Natural killer cell (primary cell): ENCODE measurements at regions not wholly inside any gene's neighbourhood (a gene's known extent, or its start where the extent isn't known, plus 50 kb on each side); places are given as distances from the start of the nearest gene placed in this dataset.

Source experiments
- ATAC-seq, 3 donors: fragments of 150-1000 bp in 2 of 3; fragments of 200-7000 bp in 1 of 3; cut with Tn5 transposase; 1 replicate in 1 of 3; 2 replicates in 2 of 3; pipeline ENCODE4 v1.10.0; 2021; ENCODE audit warnings: mild to moderate bottlenecking in 2 of 3, moderate library complexity in 2 of 3
- DNase-seq, 2 donors: peaks; one replicate each; pipeline versions ENCODE4 v3.0.0 to v3.0.0-alpha.2; 2013 to 2021; ENCODE audit warnings: mixed read lengths in 1 of 2
- H3K27ac ChIP-seq: one replicate; pipeline ENCODE4 v1.5.1; 2013; ENCODE audit warnings: mild to moderate bottlenecking, low read length
- H3K27me3 ChIP-seq: one replicate; pipeline ENCODE4 v1.6.1; 2013; ENCODE audit warnings: low read length; ENCODE audit not compliant: control insufficient read depth, insufficient read depth
- H3K36me3 ChIP-seq: one replicate; pipeline ENCODE4 v1.6.1; 2013; ENCODE audit warnings: low read length; ENCODE audit not compliant: control insufficient read depth, insufficient read depth
- H3K4me1 ChIP-seq: one replicate; pipeline ENCODE4 v1.6.1; 2013; ENCODE audit warnings: low read length; ENCODE audit not compliant: control insufficient read depth, insufficient read depth
- H3K4me3 ChIP-seq: one replicate; pipeline ENCODE4 v1.5.1; 2013; ENCODE audit warnings: low read length
- H3K9me3 ChIP-seq: one replicate; pipeline ENCODE4 v1.6.1; 2013; ENCODE audit warnings: low read length; ENCODE audit not compliant: control insufficient read depth, insufficient read depth
- H3K27ac Mint-ChIP-seq, 2 donors: one replicate each; pipeline ENCODE4 v1.8.0; 2022; ENCODE audit warnings: mild to moderate bottlenecking in 2 of 2, mixed read lengths in 2 of 2, moderate library complexity in 1 of 2
- H3K27me3 Mint-ChIP-seq, 2 donors: one replicate each; pipeline ENCODE4 v1.8.0; 2022; ENCODE audit warnings: low read depth in 2 of 2, mixed read lengths in 2 of 2
- H3K36me3 Mint-ChIP-seq: one replicate; pipeline ENCODE4 v1.8.0; 2022; ENCODE audit warnings: mixed read lengths
- H3K4me1 Mint-ChIP-seq, 2 donors: one replicate each; pipeline ENCODE4 v1.8.0; 2022; ENCODE audit warnings: mixed read lengths in 2 of 2
- H3K4me3 Mint-ChIP-seq: one replicate; pipeline ENCODE4 v1.8.0; 2022; ENCODE audit warnings: mild to moderate bottlenecking, moderate library complexity, mixed read lengths
- H3K9me3 Mint-ChIP-seq, 2 donors: one replicate each; pipeline ENCODE4 v1.8.0; 2022; ENCODE audit warnings: mixed read lengths in 2 of 2
- CTCF ChIP-seq: fragments of 200-600 bp; IDR thresholded peaks from one replicate; pipeline ENCODE4 v1.8.0; 2022; ENCODE audit warnings: antibody characterized with exemption
- WGBS: methylation state at CpG from one replicate; pipeline ENCODE4 v1.1.7; 2013; ENCODE audit warnings: missing lambda C conversion rate; ENCODE audit not compliant: insufficient coverage; 5-methylcytosine and 5-hydroxymethylcytosine counted together
- intact Hi-C: fragments of 100-400 bp; cut with micrococcal nuclease; formaldehyde crosslinking; loops from one replicate; pipeline ENCODE4 v1.14.2; 2022

GRCh38 chr2:65638443-65638842 lies 206.0 kb upstream of the SPRED2 start:
- no peak overlapping the region for H3K27ac Mint-ChIP-seq
- Histone ChIP-seq H3K36me3 (no peaks in the 10 kb centered on the region), H3K4me3 (no peak overlapping the region), H3K27ac (no peak overlapping the region), H3K9me3 (no peaks in the 10 kb centered on the region), H3K27me3 (no peaks in the 10 kb centered on the region), H3K4me1 (no peaks in the 10 kb centered on the region)
- no peak for TF ChIP-seq CTCF
- H3K27me3 Mint-ChIP-seq: peaks cover 5 to 20% of the 10 kb centered on the region in 2 donors
- no peak overlapping the region for H3K4me3 Mint-ChIP-seq
- peaks cover 4 to 5% of the 10 kb centered on the region in 2 donors for H3K4me1 Mint-ChIP-seq
- H3K36me3 Mint-ChIP-seq: no peaks in the 10 kb centered on the region
- no peak for DNase-seq
- no peaks in the 10 kb centered on the region for H3K9me3 Mint-ChIP-seq
- intact Hi-C loops: no loop called here
- ATAC-seq: no peak

DNA sequence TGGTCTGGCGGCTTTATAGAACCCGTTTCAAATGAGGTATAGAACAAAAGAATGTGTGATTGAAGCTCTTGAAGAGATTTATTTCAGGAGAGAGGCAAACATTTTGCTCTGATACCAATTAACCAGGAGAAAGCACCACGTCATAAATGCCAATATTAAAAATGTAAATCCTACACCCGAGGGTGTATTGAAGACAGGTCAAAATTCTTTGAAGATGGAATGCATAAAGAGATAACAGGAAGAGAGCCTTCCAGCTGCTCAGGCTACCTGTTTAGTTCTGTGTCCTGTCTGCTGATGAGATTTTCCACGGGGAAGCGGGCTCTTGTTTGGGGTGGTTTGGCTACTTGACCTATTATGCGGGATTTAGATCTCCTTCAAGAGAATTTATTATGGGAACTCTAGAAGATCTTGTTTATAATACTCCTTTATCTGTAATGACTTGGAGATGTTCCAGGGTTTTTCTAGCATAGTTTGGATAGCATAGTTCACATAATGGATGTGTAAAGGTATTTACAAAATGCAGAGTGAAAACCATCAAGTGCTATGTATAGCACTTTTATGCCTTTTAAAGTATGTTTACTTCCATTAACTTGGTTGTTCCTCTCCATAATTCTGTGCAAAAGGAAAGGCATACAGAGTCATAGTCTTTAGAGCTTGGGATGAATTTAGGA lies 204.5 kb upstream of the SPRED2 start:
- peaks cover 3 to 24% of the 10 kb centered on the region in 2 donors for H3K27me3 Mint-ChIP-seq
- Histone ChIP-seq H3K27me3 (no peaks in the 10 kb centered on the region), H3K4me3 (no peak overlapping the region), H3K4me1 (no peaks in the 10 kb centered on the region), H3K9me3 (no peaks in the 10 kb centered on the region), H3K36me3 (no peaks in the 10 kb centered on the region), H3K27ac (no peak overlapping the region)
- no peaks in the 10 kb centered on the region for H3K36me3 Mint-ChIP-seq
- intact Hi-C loops: no loop called here
- H3K9me3 Mint-ChIP-seq: no peaks in the 10 kb centered on the region
- no peak overlapping the region for H3K27ac Mint-ChIP-seq
- H3K4me1 Mint-ChIP-seq: peaks cover 4 to 5% of the 10 kb centered on the region in 2 donors
- no peak for DNase-seq
- no peak for ATAC-seq
- no peak for TF ChIP-seq CTCF
- WGBS: 66% methylated on average over 5 of the region's 7 CpGs
- no peak overlapping the region for H3K4me3 Mint-ChIP-seq

- Histone ChIP-seq H3K27ac (no peak overlapping the region), H3K9me3 (no peaks in the 10 kb centered on the region), H3K4me3 (no peak overlapping the region), H3K4me1 (no peaks in the 10 kb centered on the region), H3K36me3 (no peaks in the 10 kb centered on the region), H3K27me3 (no peaks in the 10 kb centered on the region)
- Mint-ChIP-seq H3K9me3 (no peaks in the 10 kb centered on the region), H3K36me3 (no peaks in the 10 kb centered on the region), H3K4me3 (no peak overlapping the region), H3K27me3 (peaks cover 6 to 24% of the 10 kb centered on the region in 2 donors), H3K27ac (no peak overlapping the region), H3K4me1 (peaks cover 4 to 5% of the 10 kb centered on the region in 2 donors)
- no peak for TF ChIP-seq CTCF
- 100% methylated on average over 1 of the region's 2 CpGs for WGBS
- intact Hi-C loops: no loop called here
- ATAC-seq: no peak
- DNase-seq: no peak
Measured at GRCh38 chr2:65636024-65636423, 203.6 kb upstream of the SPRED2 start.

- Histone ChIP-seq H3K36me3 (no peaks in the 10 kb centered on the region), H3K4me1 (no peaks in the 10 kb centered on the region), H3K4me3 (no peak overlapping the region), H3K9me3 (no peaks in the 10 kb centered on the region), H3K27me3 (no peaks in the 10 kb centered on the region), H3K27ac (no peak overlapping the region)
- no peak for TF ChIP-seq CTCF
- 51% methylated on average over 4 of the region's 4 CpGs for WGBS
- Mint-ChIP-seq H3K27ac (no peak overlapping the region), H3K4me1 (no peaks in the 10 kb centered on the region), H3K4me3 (no peak overlapping the region), H3K27me3 (peaks cover 6 to 31% of the 10 kb centered on the region in 2 donors), H3K9me3 (no peaks in the 10 kb centered on the region), H3K36me3 (no peaks in the 10 kb centered on the region)
- ATAC-seq (no peak), DNase-seq (no peak)
- intact Hi-C loops: no loop called here
Measured at GRCh38 chr2:65634304-65634703, 201.9 kb upstream of the SPRED2 start.
